GM12864 (cell line): ENCODE measurements at regions not wholly inside any gene's neighbourhood (a gene's known extent, or its start where the extent isn't known, plus 50 kb on each side); places are given as distances from the start of the nearest gene placed in this dataset.
"Not testable (repeated sequence)": the region's sequence is repeated elsewhere in the genome, so short reads cannot be mapped to it uniquely, and the experiment has no call there.

Source experiments
- DNase-seq: peaks from one replicate; pipeline ENCODE4 v3.0.0-alpha.2; 2011; ENCODE audit warnings: low read depth
- H3K4me3 ChIP-seq: 2 replicates; pipeline ENCODE4 v1.5.1; 2011; ENCODE audit warnings: mild to moderate bottlenecking, low read depth, low read length, control low read depth
- CTCF ChIP-seq: IDR thresholded peaks from 2 replicates; pipeline ENCODE4 v1.5.1; 2011; ENCODE audit warnings: low read depth, mild to moderate bottlenecking, moderate library complexity, low read length, control low read depth, inconsistent platforms; ENCODE audit errors: missing control alignments

GRCh38 chr7:81394029-81394428 lies 375.8 kb downstream of the HGF start:
- no peak for DNase-seq
- no peak for TF ChIP-seq CTCF
- H3K4me3 ChIP-seq = no peak overlapping the region

GRCh38 chr7:81393018-81393417 lies 376.8 kb downstream of the HGF start:
- no peak overlapping the region for H3K4me3 ChIP-seq
- DNase-seq = no peak
- TF ChIP-seq CTCF = no peak

- no peak for TF ChIP-seq CTCF
- no peak overlapping the region for H3K4me3 ChIP-seq
- no peak for DNase-seq
Observed at GRCh38 chr7:81385370-81385769, 384.5 kb downstream of the HGF start.

GRCh38 chr7:81383846-81384245 lies 386.0 kb downstream of the HGF start:
- DNase-seq = no peak
- H3K4me3 ChIP-seq = no peak overlapping the region
- no peak for TF ChIP-seq CTCF

GRCh38 chr7:81374641-81375040 lies 395.2 kb downstream of the HGF start:
- DNase-seq, H3K4me3 ChIP-seq: not testable (repeated sequence)

GRCh38 chr7:81370822-81371221 lies 399.0 kb downstream of the HGF start:
- TF ChIP-seq CTCF = no peak
- DNase-seq = no peak

GRCh38 chr7:81367326-81367931 lies 402.4 kb downstream of the HGF start:
- H3K4me3 ChIP-seq = no peak overlapping the region
- DNase-seq = no peak
- no peak for TF ChIP-seq CTCF

More at GRCh38 chr7:81370822-81371221, 399.0 kb downstream of the HGF start:
- no peak overlapping the region for H3K4me3 ChIP-seq
